ENCODE measurements at regions not wholly inside any gene's neighbourhood (a gene's known extent, or its start where the extent isn't known, plus 50 kb on each side); places are given as distances from the start of the nearest gene placed in this dataset.

DNA sequence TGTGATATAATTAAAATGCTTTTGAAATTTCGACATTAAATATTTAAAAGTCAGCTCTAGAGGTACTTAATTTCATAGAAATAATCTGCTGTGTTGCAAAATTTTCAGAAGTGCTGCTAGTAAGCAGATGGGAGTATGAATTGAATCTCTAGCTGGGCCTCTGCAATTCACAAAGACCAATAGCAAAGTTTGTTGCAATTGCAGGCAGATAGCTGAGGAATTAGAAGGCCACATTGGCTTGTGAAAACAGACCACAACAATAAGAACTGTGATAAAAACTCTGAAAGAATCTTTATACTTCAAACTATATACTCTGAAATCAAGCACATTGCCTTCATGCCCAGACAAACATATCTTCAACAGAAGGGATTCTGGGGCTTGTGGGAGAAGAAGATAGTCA is 636.3 kb upstream of the SOX9 start:
- no peak for DNase-seq (ENCODE audit: low read depth)
- H3K4me3 ChIP-seq (ENCODE audit: low read depth, low read length) = no peak overlapping the region
- TF ChIP-seq, protein P1, sequence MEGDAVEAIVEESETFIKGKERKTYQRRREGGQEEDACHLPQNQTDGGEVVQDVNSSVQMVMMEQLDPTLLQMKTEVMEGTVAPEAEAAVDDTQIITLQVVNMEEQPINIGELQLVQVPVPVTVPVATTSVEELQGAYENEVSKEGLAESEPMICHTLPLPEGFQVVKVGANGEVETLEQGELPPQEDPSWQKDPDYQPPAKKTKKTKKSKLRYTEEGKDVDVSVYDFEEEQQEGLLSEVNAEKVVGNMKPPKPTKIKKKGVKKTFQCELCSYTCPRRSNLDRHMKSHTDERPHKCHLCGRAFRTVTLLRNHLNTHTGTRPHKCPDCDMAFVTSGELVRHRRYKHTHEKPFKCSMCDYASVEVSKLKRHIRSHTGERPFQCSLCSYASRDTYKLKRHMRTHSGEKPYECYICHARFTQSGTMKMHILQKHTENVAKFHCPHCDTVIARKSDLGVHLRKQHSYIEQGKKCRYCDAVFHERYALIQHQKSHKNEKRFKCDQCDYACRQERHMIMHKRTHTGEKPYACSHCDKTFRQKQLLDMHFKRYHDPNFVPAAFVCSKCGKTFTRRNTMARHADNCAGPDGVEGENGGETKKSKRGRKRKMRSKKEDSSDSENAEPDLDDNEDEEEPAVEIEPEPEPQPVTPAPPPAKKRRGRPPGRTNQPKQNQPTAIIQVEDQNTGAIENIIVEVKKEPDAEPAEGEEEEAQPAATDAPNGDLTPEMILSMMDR (IDR thresholded peaks at IDR 0.05; ENCODE audit: insufficient read depth, low read depth, low read length) = no peak

DNA sequence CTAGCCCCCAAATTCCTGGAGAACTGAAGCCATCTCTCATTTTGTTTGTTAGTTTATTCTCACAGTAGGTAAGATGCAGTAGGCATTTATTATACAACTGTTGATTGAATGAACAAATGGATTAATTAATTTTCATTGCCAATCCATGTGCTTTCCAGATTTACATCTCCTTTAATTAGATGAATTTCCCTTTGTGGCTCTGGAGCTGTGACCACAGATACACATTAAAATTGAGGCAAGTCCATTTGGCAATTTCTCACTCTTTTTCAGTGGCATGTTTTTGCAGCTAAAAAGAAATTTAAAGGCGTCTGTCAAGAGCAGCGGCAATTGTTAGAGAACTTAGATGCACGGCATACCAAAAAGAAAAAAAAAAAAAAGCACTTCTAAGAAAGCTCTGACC is 635.4 kb upstream of the SOX9 start:
- no peak for DNase-seq (ENCODE audit: low read depth)
- TF ChIP-seq, protein P1 (IDR thresholded peaks at IDR 0.05; ENCODE audit: insufficient read depth, low read depth, low read length) = no peak
- no peak overlapping the region for H3K4me3 ChIP-seq (ENCODE audit: low read depth, low read length)

DNA sequence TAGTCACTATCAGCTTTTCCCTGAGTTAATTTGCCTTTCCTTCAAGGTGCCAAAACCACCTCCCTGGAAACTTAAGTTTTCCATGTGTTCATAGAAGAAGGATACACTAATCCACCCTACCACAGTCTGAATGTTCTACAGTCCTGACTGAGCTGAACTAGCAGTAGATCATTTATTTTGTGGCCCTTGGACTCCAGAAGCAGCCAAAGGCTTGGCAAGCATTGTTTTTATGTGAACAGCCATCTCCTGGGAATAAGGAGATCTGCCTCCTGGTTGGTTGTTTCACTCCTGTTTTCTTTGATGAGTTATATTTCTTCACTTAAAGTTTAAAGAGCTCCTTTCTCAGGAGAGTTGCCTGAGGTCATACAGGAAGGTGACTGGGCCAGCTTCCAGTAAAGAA is 634.6 kb upstream of the SOX9 start:
- DNase-seq (ENCODE audit: low read depth) = no peak
- TF ChIP-seq, protein P1 (IDR thresholded peaks at IDR 0.05; ENCODE audit: insufficient read depth, low read depth, low read length) = no peak
- no peak overlapping the region for H3K4me3 ChIP-seq (ENCODE audit: low read depth, low read length)

DNA sequence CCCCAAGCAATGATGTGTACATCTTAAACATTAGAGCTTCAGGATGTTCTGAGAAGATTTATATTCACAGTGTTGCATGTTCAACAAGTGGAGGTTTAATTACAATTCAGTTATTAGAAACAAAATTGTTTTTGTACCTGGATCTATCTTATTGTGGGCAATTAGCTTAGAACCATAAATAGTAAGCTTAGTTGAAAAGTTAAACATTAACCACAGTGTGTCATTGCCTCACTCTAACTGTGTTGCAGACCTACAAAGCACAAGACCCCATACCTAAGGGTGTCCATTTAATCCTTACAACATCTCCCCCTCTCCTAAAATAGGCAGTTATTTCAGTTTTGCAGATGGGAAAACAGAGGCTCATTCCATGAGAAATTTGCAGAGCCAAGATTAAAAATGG is 632.0 kb upstream of the SOX9 start:
- no peak overlapping the region for H3K4me3 ChIP-seq (ENCODE audit: low read depth, low read length)
- no peak for DNase-seq (ENCODE audit: low read depth)
- TF ChIP-seq, protein P1 (IDR thresholded peaks at IDR 0.05; ENCODE audit: insufficient read depth, low read depth, low read length) = no peak

GRCh38 chr17:71494062-71494855 is 626.6 kb upstream of the SOX9 start:
- TF ChIP-seq, protein P1 (IDR thresholded peaks at IDR 0.05; ENCODE audit: insufficient read depth, low read depth, low read length) = no peak
- H3K4me3 ChIP-seq (ENCODE audit: low read depth, low read length) = no peak overlapping the region
- DNase-seq (ENCODE audit: low read depth) = no peak

DNA sequence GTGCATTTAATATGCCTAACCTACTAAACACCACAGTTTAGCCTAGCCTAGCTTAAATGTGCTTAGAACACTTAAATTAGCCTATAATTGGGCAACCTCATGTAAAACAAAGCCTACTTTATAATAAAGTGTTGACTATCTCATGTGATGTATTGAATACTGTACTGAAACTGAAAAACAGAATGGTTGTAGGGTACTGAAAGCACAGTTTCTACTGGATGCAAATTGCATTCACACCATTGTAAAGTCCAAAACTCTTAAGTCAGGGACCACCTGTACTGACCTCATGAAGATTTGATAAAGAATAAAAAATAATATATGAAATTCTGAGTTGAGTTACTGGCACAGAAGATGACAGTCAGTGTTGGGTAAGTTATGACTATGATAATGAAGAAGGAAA is 625.4 kb upstream of the SOX9 start:
- DNase-seq (ENCODE audit: low read depth) = no peak
- TF ChIP-seq, protein P1 (IDR thresholded peaks at IDR 0.05; ENCODE audit: insufficient read depth, low read depth, low read length) = no peak
- H3K4me3 ChIP-seq (ENCODE audit: low read depth, low read length) = no peak overlapping the region

GRCh38 chr17:71496552-71496951 is 624.3 kb upstream of the SOX9 start:
- no peak overlapping the region for H3K4me3 ChIP-seq (ENCODE audit: low read depth, low read length)
- DNase-seq (ENCODE audit: low read depth) = peak; percentile 89
- TF ChIP-seq, protein P1 (IDR thresholded peaks at IDR 0.05; ENCODE audit: insufficient read depth, low read depth, low read length) = no peak

All from fibroblast of villous mesenchyme (primary cell).